Epithelial cell of esophagus (primary cell): ENCODE measurements at regions not wholly inside any gene's neighbourhood (a gene's known extent, or its start where the extent isn't known, plus 50 kb on each side); places are given as distances from the start of the nearest gene placed in this dataset.
A peak's percentile ranks its signal among the peaks of the same experiment; 100 is the strongest.
"Not testable (repeated sequence)": the region's sequence is repeated elsewhere in the genome, so short reads cannot be mapped to it uniquely, and the experiment has no call there.

Experiments
- DNase-seq: peaks from one replicate; pipeline ENCODE4 v3.0.0; 2010; ENCODE audit warnings: low read depth
- H3K4me3 ChIP-seq: 2 replicates; pipeline ENCODE4 v1.5.1; 2011; ENCODE audit warnings: mild to moderate bottlenecking, low read length, control low read depth
- TF ChIP-seq, protein P1 (sequence below): IDR thresholded peaks from 2 replicates; pipeline ENCODE4 v1.5.1; 2011; ENCODE audit warnings: low read depth, mild to moderate bottlenecking, low read length, control low read depth, inconsistent platforms; ENCODE audit not compliant: insufficient read depth; ENCODE audit errors: missing control alignments

DNA sequence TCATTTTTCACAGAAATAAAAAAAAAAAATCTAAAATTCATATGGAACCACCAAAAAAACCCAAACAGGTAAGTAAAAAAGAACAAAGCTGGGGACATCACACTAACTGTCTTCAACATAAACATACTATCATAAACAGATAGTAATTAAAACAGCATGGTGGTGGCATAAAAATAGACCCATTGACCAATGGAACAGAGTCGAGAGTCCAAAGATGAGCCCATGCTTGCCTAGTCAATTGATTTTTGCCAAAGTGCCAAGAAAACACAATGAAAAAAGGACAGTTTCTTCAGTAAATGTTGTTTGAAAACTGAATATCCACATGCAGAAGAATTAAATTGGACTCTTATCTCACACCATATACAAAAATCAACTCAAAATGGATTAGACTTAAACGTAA is 513.2 kb upstream of the PHF14 start:
- H3K4me3 ChIP-seq, result no peak overlapping the region
- DNase-seq, result no peak
- TF ChIP-seq, protein P1, sequence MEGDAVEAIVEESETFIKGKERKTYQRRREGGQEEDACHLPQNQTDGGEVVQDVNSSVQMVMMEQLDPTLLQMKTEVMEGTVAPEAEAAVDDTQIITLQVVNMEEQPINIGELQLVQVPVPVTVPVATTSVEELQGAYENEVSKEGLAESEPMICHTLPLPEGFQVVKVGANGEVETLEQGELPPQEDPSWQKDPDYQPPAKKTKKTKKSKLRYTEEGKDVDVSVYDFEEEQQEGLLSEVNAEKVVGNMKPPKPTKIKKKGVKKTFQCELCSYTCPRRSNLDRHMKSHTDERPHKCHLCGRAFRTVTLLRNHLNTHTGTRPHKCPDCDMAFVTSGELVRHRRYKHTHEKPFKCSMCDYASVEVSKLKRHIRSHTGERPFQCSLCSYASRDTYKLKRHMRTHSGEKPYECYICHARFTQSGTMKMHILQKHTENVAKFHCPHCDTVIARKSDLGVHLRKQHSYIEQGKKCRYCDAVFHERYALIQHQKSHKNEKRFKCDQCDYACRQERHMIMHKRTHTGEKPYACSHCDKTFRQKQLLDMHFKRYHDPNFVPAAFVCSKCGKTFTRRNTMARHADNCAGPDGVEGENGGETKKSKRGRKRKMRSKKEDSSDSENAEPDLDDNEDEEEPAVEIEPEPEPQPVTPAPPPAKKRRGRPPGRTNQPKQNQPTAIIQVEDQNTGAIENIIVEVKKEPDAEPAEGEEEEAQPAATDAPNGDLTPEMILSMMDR, result no peak

- TF ChIP-seq, protein P1, result no peak
- no peak for DNase-seq
- H3K4me3 ChIP-seq, result no peak overlapping the region
Measured at GRCh38 chr7:10463701-10464100, 510.0 kb upstream of the PHF14 start.

DNA sequence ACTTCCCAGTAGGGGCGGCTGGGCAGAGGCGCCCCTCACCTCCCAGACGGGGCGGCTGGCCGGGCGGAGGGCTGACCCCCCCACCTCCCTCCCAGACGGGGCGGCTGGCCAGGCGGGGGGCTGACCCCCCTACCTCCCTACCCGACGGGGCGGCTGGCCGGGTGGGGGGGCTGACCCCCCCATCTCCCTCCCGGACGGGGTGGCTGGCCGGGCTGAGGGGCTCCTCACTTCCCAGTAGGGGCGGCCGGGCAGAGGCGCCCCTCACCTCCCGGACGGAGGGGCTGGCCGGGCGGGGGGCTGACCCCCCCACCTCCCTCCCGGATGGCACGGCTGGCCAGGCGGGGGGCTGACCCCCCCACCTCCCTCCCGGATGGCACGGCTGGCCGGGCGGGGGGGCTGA is 508.1 kb upstream of the PHF14 start:
- DNase-seq, H3K4me3 ChIP-seq: not testable (repeated sequence)

DNA sequence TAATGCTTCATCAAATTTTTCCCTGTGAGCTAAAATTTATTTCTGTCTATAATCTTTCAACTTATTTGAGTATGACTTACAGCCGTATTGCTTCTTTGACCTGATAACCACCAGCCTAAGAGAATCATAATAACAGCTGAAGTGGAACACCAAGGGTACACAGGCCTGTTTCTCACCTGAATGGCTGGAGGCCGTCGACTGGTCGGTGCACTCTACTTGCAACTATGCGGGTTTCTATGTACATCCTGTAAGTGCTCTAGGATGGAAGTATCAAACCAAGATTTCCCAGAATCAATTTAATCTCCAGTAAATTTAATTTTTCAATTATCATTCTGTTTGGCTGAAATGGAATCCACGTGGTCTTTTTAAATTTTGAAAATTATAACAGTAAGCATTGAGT is 504.8 kb upstream of the PHF14 start:
- TF ChIP-seq, protein P1, result no peak
- DNase-seq, result no peak

DNA sequence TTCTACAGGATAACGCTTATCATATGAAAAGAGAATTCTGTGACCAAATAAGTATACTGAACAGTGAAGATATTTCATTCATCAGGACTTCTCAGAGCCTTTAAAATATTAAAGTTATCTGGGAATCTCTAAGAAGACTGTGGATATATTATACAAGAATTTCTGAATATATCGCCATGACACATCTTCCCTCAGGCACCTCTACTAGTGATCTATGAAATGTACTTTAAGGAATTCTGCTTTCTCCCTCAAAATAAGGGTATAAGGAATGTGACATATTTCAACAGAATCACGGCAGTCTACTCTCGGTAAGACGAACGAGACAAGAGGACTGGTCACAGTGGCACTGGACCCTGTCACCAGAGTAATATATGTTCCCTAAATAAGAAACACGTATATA is 504.2 kb upstream of the PHF14 start:
- H3K4me3 ChIP-seq, result no peak overlapping the region
- peak; percentile 10 for DNase-seq
- TF ChIP-seq, protein P1, result no peak

More for the DNA sequence above, 504.8 kb upstream of the PHF14 start:
- H3K4me3 ChIP-seq, result no peak overlapping the region

DNA sequence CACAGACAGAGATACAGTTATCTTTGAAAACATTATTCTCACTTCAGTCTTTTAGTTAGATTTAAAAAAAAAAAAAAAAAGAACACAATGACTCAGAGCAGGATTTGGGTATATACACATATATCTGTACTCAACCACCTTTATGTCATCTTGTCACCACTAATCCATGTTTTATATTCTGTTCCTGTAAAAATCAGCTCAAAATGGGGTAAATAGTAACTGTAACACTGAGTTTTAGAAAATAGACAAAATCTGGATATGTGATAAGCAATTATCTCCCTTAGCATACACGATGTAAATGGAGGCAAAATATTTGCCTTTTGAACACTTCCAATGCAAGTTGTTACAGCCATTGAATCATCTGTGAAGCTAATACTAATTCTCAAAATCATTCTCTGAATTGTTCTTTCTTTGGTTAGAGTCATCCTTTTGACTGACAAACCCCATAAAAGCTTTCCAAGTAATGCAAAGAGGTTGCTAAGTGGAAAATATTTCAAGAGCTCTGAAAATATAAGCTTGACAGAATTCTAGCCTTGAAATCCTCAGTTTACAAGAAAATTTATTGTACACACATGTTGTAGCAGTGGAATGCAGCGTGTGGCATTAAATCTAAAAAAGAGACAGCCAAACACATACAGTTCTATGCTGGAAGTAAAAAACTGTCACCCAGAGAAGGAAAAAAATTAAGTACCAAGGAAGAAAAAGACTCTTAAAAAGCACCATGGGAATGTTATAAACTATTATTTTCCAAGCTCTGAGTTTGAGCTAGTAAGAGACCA is 502.2 kb upstream of the PHF14 start:
- DNase-seq, result no peak
- TF ChIP-seq, protein P1, result no peak
- no peak overlapping the region for H3K4me3 ChIP-seq

- TF ChIP-seq, protein P1, result no peak
- no peak overlapping the region for H3K4me3 ChIP-seq
- DNase-seq, result no peak
Measured at GRCh38 chr7:10472115-10472514, 501.6 kb upstream of the PHF14 start.
